Central memory CD8-positive, alpha-beta T cell (primary cell): ENCODE measurements at regions not wholly inside any gene's neighbourhood (a gene's known extent, or its start where the extent isn't known, plus 50 kb on each side); places are given as distances from the start of the nearest gene placed in this dataset.

ENCODE experiments used
- ATAC-seq: fragments of 150-1000 bp; cut with Tn5 transposase; replicated peaks from 2 replicates; pipeline ENCODE4 v1.10.0; 2022; ENCODE audit warnings: mild to moderate bottlenecking, moderate FRiP score, moderate number of reproducible peaks; ENCODE audit not compliant: poor library complexity, severe bottlenecking; ENCODE audit errors: extremely low read depth
- DNase-seq, 2 donors: peaks; one replicate each; pipeline ENCODE4 v3.0.0; 2021; ENCODE audit warnings: low spot score in 2 of 2
- H3K27ac Mint-ChIP-seq: one replicate; pipeline ENCODE4 v1.8.0; 2022; ENCODE audit warnings: low read depth, mild to moderate bottlenecking, moderate library complexity, mixed read lengths
- H3K27me3 Mint-ChIP-seq: one replicate; pipeline ENCODE4 v1.8.0; 2022; ENCODE audit warnings: mixed read lengths
- H3K36me3 Mint-ChIP-seq: one replicate; pipeline ENCODE4 v1.8.0; 2022; ENCODE audit warnings: mild to moderate bottlenecking, moderate library complexity, mixed read lengths; ENCODE audit not compliant: insufficient read depth
- H3K4me1 Mint-ChIP-seq: one replicate; pipeline ENCODE4 v1.8.0; 2022; ENCODE audit warnings: mixed read lengths
- H3K4me3 Mint-ChIP-seq: one replicate; pipeline ENCODE4 v1.8.0; 2022; ENCODE audit warnings: mild to moderate bottlenecking, moderate library complexity, mixed read lengths
- H3K9me3 Mint-ChIP-seq: one replicate; pipeline ENCODE4 v1.8.0; 2022; ENCODE audit warnings: mixed read lengths

DNA sequence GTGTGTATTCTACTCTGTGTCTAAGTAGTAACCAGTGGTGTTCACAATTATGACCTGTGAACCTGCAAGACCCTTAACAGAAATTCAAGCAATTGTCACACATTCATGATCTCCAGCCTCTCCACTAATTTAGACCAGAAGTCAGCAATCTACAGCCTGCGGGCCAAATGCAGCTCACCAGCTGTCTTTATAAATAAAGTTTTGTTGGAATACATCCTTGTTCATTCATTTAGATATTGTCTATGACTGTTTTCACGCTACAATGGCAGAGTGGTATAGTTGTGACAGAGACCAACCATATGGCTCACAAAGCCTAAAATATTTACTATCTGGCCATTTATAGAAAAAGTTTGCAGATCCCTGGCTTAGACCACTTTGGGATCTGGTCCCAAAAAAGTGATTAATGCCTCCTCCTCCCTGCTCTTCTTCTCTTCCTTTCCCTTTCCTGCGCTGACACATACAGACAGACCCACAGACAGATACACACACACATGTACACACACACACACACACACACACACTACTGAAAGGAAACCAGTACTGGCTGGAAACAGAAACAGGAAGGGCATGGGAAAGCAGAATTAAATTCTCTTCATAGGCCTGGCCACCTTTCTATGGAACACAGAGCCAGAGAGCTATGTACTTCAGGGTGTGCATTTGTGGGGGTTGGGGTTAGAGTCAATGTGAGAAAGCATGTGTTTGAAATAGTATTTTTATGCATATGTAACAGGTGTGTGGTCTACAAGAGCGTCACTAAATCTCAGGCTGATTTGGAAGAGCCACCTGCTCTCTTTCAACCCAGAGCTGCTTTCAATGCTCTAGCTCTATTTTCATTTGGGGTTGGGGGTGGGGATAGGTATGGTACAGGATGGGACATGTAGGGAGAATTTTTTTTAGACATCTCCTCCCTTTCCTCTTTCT, 49.7 kb upstream of the TMEM164 start:
- DNase-seq (no peak), ATAC-seq (no peak)
- H3K9me3 Mint-ChIP-seq, result no peaks in the 10 kb centered on the region
- no peaks in the 10 kb centered on the region for H3K36me3 Mint-ChIP-seq
- no peaks in the 10 kb centered on the region for H3K27me3 Mint-ChIP-seq
- H3K4me3 Mint-ChIP-seq, result no peak overlapping the region
- peaks cover 14% of the 10 kb centered on the region for H3K4me1 Mint-ChIP-seq
- no peak overlapping the region for H3K27ac Mint-ChIP-seq
